ENCODE measurements at regions not wholly inside any gene's neighbourhood (a gene's known extent, or its start where the extent isn't known, plus 50 kb on each side); places are given as distances from the start of the nearest gene placed in this dataset.

GRCh38 chr5:117813850-117814249 lies 1174.5 kb downstream of the DTWD2 start:
- Histone ChIP-seq H3K27ac (no peak overlapping the region), H3K4me1 (no peaks in the 10 kb centered on the region), H3K4me3 (no peak overlapping the region), H3K36me3 (no peaks in the 10 kb centered on the region), H3K27me3 (no peaks in the 10 kb centered on the region), H3K9me3 (no peaks in the 10 kb centered on the region)
- TF ChIP-seq, protein P1, sequence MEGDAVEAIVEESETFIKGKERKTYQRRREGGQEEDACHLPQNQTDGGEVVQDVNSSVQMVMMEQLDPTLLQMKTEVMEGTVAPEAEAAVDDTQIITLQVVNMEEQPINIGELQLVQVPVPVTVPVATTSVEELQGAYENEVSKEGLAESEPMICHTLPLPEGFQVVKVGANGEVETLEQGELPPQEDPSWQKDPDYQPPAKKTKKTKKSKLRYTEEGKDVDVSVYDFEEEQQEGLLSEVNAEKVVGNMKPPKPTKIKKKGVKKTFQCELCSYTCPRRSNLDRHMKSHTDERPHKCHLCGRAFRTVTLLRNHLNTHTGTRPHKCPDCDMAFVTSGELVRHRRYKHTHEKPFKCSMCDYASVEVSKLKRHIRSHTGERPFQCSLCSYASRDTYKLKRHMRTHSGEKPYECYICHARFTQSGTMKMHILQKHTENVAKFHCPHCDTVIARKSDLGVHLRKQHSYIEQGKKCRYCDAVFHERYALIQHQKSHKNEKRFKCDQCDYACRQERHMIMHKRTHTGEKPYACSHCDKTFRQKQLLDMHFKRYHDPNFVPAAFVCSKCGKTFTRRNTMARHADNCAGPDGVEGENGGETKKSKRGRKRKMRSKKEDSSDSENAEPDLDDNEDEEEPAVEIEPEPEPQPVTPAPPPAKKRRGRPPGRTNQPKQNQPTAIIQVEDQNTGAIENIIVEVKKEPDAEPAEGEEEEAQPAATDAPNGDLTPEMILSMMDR (IDR thresholded peaks at IDR 0.05), result no peak
- TF ChIP-seq POLR2A (IDR thresholded peaks at IDR 0.05), result no peak
- no peak for DNase-seq

DNA sequence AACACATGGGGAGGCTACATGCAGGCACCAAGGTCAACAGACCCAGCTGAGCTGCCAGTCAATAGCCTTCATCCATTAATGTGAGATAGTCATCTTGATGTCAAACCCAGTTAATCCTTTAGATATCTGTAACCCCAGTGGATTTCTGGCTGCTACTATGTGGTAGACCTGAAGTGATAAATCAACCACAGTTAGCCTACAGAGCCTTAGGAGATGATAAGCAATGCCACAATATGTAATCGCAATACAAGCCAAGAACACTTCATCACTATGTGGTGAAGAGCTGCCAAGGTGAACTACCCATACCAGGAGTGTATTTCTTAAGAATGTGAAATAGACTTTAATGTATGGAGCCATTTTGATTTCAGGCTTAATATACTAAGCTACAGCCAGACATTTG lies 1175.5 kb downstream of the DTWD2 start:
- Histone ChIP-seq H3K27ac (no peak overlapping the region), H3K4me3 (no peak overlapping the region), H3K4me1 (no peaks in the 10 kb centered on the region), H3K36me3 (no peaks in the 10 kb centered on the region), H3K27me3 (no peaks in the 10 kb centered on the region), H3K9me3 (no peaks in the 10 kb centered on the region)
- TF ChIP-seq POLR2A (IDR thresholded peaks at IDR 0.05), result no peak
- TF ChIP-seq, protein P1 (IDR thresholded peaks at IDR 0.05), result no peak
- no peak for DNase-seq

- no peak for DNase-seq
- Histone ChIP-seq H3K4me3 (no peak overlapping the region), H3K27ac (no peak overlapping the region), H3K27me3 (no peaks in the 10 kb centered on the region), H3K36me3 (no peaks in the 10 kb centered on the region), H3K4me1 (no peaks in the 10 kb centered on the region), H3K9me3 (no peaks in the 10 kb centered on the region)
- TF ChIP-seq POLR2A (IDR thresholded peaks at IDR 0.05), result no peak
- TF ChIP-seq, protein P1 (IDR thresholded peaks at IDR 0.05), result no peak
Measured at GRCh38 chr5:117809251-117809650, 1179.1 kb downstream of the DTWD2 start.

DNA sequence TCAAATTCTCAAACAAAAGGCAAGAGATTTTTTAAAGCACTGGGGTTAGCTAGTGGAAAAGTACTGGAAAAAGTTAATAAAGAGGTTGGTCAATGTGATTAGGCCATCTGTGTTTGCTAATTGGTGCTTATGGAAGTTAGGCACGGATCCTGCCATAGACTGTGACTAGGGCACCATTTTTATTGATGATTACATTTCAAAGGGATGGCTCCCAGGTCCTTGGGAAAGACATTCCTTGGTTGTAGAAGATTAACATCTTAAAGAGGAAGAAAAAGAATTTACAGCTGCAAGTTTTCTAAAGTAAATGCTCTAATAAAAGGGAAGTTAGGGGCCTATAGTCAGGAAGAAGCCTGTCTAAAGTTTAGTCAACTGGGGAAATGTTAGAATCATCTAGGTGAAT lies 1183.3 kb downstream of the DTWD2 start:
- no peak for TF ChIP-seq POLR2A (IDR thresholded peaks at IDR 0.05)
- TF ChIP-seq, protein P1 (IDR thresholded peaks at IDR 0.05), result no peak
- Histone ChIP-seq H3K4me1 (no peaks in the 10 kb centered on the region), H3K4me3 (no peak overlapping the region), H3K27ac (no peak overlapping the region), H3K9me3 (no peaks in the 10 kb centered on the region), H3K36me3 (no peaks in the 10 kb centered on the region), H3K27me3 (no peaks in the 10 kb centered on the region)
- no peak for DNase-seq

DNA sequence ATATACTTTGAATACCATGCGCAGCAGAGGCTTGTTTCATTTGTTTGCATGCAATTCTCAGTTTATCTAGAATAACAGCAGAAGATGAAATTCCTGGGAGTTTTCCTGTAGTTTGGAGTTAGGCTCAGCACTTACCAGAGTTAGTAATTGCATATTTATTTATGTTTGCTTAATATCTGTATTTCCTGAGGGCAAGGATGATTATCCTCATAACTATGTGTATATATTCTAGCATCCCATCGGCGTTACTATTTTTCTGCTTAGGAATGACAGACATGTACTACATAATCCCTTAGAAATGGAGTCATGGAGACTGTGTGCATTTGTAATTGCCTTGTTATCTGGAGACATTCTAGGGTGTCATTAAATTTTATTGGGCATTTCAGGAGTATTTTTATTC lies 1184.8 kb downstream of the DTWD2 start:
- Histone ChIP-seq H3K4me1 (no peaks in the 10 kb centered on the region), H3K4me3 (no peak overlapping the region), H3K27me3 (no peaks in the 10 kb centered on the region), H3K36me3 (no peaks in the 10 kb centered on the region), H3K9me3 (no peaks in the 10 kb centered on the region), H3K27ac (no peak overlapping the region)
- no peak for DNase-seq
- TF ChIP-seq, protein P1 (IDR thresholded peaks at IDR 0.05), result no peak
- TF ChIP-seq POLR2A (IDR thresholded peaks at IDR 0.05), result no peak

DNA sequence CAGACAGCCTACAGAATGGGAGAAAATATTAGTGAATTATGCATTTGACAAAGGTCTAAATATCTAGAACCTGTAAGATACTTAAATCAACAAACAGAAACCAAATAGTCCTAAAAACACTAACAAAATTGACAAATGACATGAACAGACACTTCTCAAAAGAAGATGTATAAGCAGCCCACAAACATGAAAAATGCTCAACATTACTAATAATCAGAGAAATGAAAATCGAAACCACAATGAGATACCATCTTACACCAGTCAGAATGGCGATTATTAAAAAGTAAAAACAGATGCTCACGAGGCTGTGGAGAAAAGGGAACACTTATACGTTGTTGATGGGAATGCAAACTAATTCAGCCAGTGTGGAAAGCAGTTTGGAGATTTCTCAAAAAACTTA lies 1186.8 kb downstream of the DTWD2 start:
- Histone ChIP-seq H3K4me1 (no peaks in the 10 kb centered on the region), H3K4me3 (no peak overlapping the region), H3K36me3 (no peaks in the 10 kb centered on the region), H3K9me3 (no peaks in the 10 kb centered on the region), H3K27ac (no peak overlapping the region), H3K27me3 (no peaks in the 10 kb centered on the region)
- TF ChIP-seq, protein P1 (IDR thresholded peaks at IDR 0.05), result no peak
- no peak for TF ChIP-seq POLR2A (IDR thresholded peaks at IDR 0.05)
- no peak for DNase-seq

Data from Peyer's patch (tissue), 4 donors.